Upper lobe of left lung (tissue), 6 donors: ENCODE measurements at regions not wholly inside any gene's neighbourhood (a gene's known extent, or its start where the extent isn't known, plus 50 kb on each side); places are given as distances from the start of the nearest gene placed in this dataset.

Experiments
- ATAC-seq, 2 donors: fragments of 200-7000 bp; cut with Tn5 transposase; one replicate each; pipeline ENCODE4 v1.9.1; 2022; ENCODE audit warnings: mild to moderate bottlenecking in 2 of 2, moderate library complexity in 2 of 2; ENCODE audit not compliant: low FRiP score in 2 of 2
- DNase-seq, 2 donors: peaks; one replicate each; pipeline ENCODE4 v3.0.0-alpha.2; 2019 to 2020
- H3K27ac ChIP-seq, 4 donors: fragments of 200-600 bp; sonication (generic); one replicate each; pipeline ENCODE4 v1.5.1; 2016 to 2019
- H3K27me3 ChIP-seq, 4 donors: fragments of 200-600 bp; sonication (generic); one replicate each; pipeline ENCODE4 v1.5.1; 2017 to 2019
- H3K36me3 ChIP-seq, 4 donors: fragments of 200-600 bp; sonication (generic); one replicate each; pipeline ENCODE4 v1.5.1; 2016 to 2019
- H3K4me1 ChIP-seq, 4 donors: fragments of 200-600 bp; sonication (generic); one replicate each; pipeline ENCODE4 v1.5.1; 2018 to 2019
- H3K4me3 ChIP-seq, 4 donors: fragments of 200-600 bp; sonication (generic); one replicate each; pipeline ENCODE4 v1.5.1; 2017 to 2019; ENCODE audit warnings: mild to moderate bottlenecking in 2 of 4, moderate library complexity in 1 of 4
- H3K9me3 ChIP-seq, 4 donors: fragments of 200-600 bp; sonication (generic); one replicate each; pipeline ENCODE4 v1.5.1; 2018 to 2019
- EP300 ChIP-seq, 4 donors: sonication (generic); formaldehyde crosslinking; IDR thresholded peaks; one replicate each; pipeline ENCODE4 v1.5.1; 2017; ENCODE audit warnings: antibody characterized with exemption in 4 of 4, control low read depth in 2 of 4
- POLR2A ChIP-seq, 4 donors: fragments of 450-650 bp; IDR thresholded peaks; one replicate each; pipeline ENCODE4 v1.5.1; 2016 to 2017; ENCODE audit warnings: antibody characterized with exemption in 4 of 4, mild to moderate bottlenecking in 2 of 4
- POLR2AphosphoS5 ChIP-seq, 2 donors: sonication (generic); formaldehyde crosslinking; IDR thresholded peaks; one replicate each; pipeline ENCODE4 v1.5.1; 2017; ENCODE audit warnings: antibody characterized with exemption in 2 of 2
- WGBS, 2 donors: methylation state at CpG; one replicate each; pipeline ENCODE4 v1.1.5; 2017 to 2018; 5-methylcytosine and 5-hydroxymethylcytosine counted together
- TF ChIP-seq, protein P1 (sequence below), 6 experiments: fragments of 450-650 bp in 4 of 6; fragments of 200-600 bp in 2 of 6; sonication (generic) in 2 of 6; IDR thresholded peaks; one replicate each; pipeline ENCODE4 v1.5.1; 2016 to 2019; ENCODE audit warnings: antibody characterized with exemption in 6 of 6
- donor health status: DM: no; HTN: no; CAD: no; lungs with moderate emphysema.
- donor health status: DM: no; HTN: yes; CAD: no; lungs with severe emphysema.

DNA sequence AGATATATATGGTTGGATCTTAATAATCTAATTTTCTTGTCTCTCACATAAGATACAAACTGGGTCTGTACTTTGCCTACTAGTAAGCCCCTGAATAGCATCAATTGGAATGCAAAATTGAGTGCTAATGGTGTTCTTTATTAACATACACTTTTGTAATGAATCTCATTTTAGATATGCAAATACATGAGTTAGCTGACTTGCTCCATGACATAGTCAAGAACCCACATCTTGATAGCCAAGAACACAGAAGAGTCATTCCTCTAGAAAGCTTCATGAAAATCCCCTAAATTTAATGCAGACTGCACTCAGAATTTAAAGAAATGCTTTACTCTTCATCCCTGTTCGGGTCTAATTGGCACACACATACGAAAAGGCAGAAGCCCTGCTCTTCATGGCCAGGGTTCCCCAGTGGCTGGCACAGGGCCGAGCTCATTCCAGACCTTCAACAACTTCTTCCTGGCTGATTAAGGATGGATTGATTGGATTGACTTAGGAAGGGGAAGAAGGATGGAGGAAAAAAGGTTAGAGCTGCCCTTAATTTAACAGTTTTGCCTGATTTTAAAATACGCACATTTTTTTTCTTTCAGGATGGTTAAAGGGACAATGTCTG is 431.1 kb upstream of the KLF6 start:
- no peak for TF ChIP-seq POLR2AphosphoS5 (IDR thresholded peaks at IDR 0.05)
- no peak for TF ChIP-seq EP300 (IDR thresholded peaks at IDR 0.05)
- TF ChIP-seq, protein P1, sequence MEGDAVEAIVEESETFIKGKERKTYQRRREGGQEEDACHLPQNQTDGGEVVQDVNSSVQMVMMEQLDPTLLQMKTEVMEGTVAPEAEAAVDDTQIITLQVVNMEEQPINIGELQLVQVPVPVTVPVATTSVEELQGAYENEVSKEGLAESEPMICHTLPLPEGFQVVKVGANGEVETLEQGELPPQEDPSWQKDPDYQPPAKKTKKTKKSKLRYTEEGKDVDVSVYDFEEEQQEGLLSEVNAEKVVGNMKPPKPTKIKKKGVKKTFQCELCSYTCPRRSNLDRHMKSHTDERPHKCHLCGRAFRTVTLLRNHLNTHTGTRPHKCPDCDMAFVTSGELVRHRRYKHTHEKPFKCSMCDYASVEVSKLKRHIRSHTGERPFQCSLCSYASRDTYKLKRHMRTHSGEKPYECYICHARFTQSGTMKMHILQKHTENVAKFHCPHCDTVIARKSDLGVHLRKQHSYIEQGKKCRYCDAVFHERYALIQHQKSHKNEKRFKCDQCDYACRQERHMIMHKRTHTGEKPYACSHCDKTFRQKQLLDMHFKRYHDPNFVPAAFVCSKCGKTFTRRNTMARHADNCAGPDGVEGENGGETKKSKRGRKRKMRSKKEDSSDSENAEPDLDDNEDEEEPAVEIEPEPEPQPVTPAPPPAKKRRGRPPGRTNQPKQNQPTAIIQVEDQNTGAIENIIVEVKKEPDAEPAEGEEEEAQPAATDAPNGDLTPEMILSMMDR (IDR thresholded peaks at IDR 0.05) = no peak
- no peak for TF ChIP-seq POLR2A (IDR thresholded peaks at IDR 0.05)
- no peaks in the 10 kb centered on the region for H3K27me3 ChIP-seq
- no peak for DNase-seq

GRCh38 chr10:4215485-4215884 is 430.5 kb upstream of the KLF6 start:
- TF ChIP-seq POLR2AphosphoS5 (IDR thresholded peaks at IDR 0.05) (no peak), POLR2A (IDR thresholded peaks at IDR 0.05) (no peak), EP300 (IDR thresholded peaks at IDR 0.05) (no peak)
- TF ChIP-seq, protein P1 (IDR thresholded peaks at IDR 0.05) = no peak
- H3K4me3 ChIP-seq = no peak overlapping the region
- H3K36me3 ChIP-seq = no peaks in the 10 kb centered on the region
- H3K4me1 ChIP-seq = no peaks in the 10 kb centered on the region
- ATAC-seq (no peak), DNase-seq (no peak)
- 92 to 95% methylated on average over 4 of the region's 4 CpGs for WGBS, 2 donors
- H3K9me3 ChIP-seq = no peaks in the 10 kb centered on the region
- H3K27me3 ChIP-seq = no peaks in the 10 kb centered on the region
- H3K27ac ChIP-seq = no peak overlapping the region

More for the DNA sequence above, 431.1 kb upstream of the KLF6 start:
- 80 to 85% methylated on average over 4 of the region's 4 CpGs for WGBS, 2 donors
- Histone ChIP-seq H3K9me3 (no peaks in the 10 kb centered on the region), H3K4me3 (no peak overlapping the region), H3K4me1 (no peaks in the 10 kb centered on the region), H3K27ac (no peak overlapping the region), H3K36me3 (no peaks in the 10 kb centered on the region)
- ATAC-seq = no peak

DNA sequence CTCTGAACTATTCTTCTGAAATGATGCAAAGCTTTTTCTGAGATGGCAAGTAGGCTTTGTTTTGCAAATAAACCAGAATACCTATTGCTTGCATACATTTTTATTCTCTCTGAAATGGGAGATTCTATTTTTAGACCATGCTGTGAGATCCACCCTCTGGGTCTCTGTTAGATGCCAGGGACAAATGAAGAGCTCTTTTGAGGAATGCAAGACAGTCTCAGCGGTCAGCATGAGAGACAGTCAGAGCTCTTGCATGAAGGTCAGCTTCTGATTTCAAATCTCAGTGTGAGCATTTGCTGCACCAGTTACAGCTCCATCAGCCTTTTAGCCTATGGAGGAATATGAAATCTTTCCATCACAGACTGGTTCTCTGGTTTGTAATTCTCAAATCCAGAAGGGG is 429.9 kb upstream of the KLF6 start:
- Histone ChIP-seq H3K27ac (no peak overlapping the region), H3K27me3 (no peaks in the 10 kb centered on the region), H3K36me3 (no peaks in the 10 kb centered on the region), H3K4me1 (no peaks in the 10 kb centered on the region), H3K4me3 (no peak overlapping the region), H3K9me3 (no peaks in the 10 kb centered on the region)
- no peak for TF ChIP-seq EP300 (IDR thresholded peaks at IDR 0.05)
- TF ChIP-seq, protein P1 (IDR thresholded peaks at IDR 0.05) = no peak
- TF ChIP-seq POLR2A (IDR thresholded peaks at IDR 0.05) = no peak
- no peak for TF ChIP-seq POLR2AphosphoS5 (IDR thresholded peaks at IDR 0.05)
- no peak for DNase-seq
- 90 to 100% methylated on average over 1 of the region's 1 CpG for WGBS, 2 donors
- no peak for ATAC-seq

DNA sequence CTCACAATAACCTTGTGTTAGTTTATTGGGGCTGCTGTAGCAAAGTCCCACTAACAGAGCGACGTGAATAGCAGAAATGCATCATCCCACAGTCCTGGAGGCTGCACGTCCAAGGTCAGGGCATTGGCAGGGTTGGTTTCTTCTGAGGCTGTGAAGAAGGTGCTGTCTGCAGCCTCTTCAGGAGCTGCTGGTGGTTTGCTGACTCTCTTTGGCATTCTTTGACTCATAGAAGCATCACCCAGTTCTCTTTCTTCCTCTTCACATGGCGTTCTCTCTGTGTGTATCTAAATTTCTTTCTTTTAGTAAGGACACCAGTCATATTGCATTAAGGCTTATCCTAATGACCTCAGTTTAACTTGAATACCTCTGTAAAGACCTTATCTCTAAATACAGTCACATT is 428.4 kb upstream of the KLF6 start:
- DNase-seq (no peak), ATAC-seq (no peak)
- H3K4me3 ChIP-seq = no peak overlapping the region
- H3K36me3 ChIP-seq = no peaks in the 10 kb centered on the region
- H3K9me3 ChIP-seq = no peaks in the 10 kb centered on the region
- no peaks in the 10 kb centered on the region for H3K4me1 ChIP-seq
- 96% methylated on average over 4 of the region's 4 CpGs for WGBS, 2 donors
- H3K27me3 ChIP-seq = no peaks in the 10 kb centered on the region
- no peak for TF ChIP-seq POLR2AphosphoS5 (IDR thresholded peaks at IDR 0.05)
- no peak for TF ChIP-seq POLR2A (IDR thresholded peaks at IDR 0.05)
- no peak overlapping the region for H3K27ac ChIP-seq

DNA sequence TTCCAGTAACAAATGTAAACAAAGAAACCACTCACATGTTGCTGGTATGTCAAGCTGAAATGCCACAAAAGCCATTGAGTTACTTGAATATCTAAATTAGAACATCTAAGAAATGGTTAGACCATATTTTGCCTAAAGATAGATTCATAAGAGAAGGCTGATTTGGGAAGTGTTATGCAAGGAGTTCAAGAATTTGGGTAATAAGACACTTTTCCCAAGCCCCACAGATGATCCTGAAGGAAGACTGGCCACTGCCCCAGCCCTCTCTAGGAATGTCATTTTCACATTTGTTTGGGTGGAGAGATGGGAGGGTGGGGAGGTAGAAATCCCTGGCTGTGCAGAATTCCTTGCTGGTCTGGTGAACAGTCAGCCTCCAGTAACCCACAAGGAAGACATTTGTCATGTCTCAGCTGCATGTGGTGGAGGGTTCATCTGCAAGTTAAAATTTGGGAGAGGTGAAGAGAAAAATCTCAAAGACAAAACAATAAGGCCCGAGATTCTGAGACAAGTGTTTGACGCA is 427.2 kb upstream of the KLF6 start:
- no peak for TF ChIP-seq POLR2A (IDR thresholded peaks at IDR 0.05)
- TF ChIP-seq, protein P1 (IDR thresholded peaks at IDR 0.05) = no peak
- TF ChIP-seq EP300 (IDR thresholded peaks at IDR 0.05) = no peak
- WGBS, 2 donors = 87 to 94% methylated on average over 2 of the region's 2 CpGs
- Histone ChIP-seq H3K4me3 (no peak overlapping the region), H3K4me1 (no peaks in the 10 kb centered on the region), H3K36me3 (no peaks in the 10 kb centered on the region), H3K27me3 (no peaks in the 10 kb centered on the region), H3K9me3 (no peaks in the 10 kb centered on the region), H3K27ac (no peak overlapping the region)
- ATAC-seq (no peak), DNase-seq (no peak)
